ENCODE measurements at regions not wholly inside any gene's neighbourhood (a gene's known extent, or its start where the extent isn't known, plus 50 kb on each side); places are given as distances from the start of the nearest gene placed in this dataset.

DNA sequence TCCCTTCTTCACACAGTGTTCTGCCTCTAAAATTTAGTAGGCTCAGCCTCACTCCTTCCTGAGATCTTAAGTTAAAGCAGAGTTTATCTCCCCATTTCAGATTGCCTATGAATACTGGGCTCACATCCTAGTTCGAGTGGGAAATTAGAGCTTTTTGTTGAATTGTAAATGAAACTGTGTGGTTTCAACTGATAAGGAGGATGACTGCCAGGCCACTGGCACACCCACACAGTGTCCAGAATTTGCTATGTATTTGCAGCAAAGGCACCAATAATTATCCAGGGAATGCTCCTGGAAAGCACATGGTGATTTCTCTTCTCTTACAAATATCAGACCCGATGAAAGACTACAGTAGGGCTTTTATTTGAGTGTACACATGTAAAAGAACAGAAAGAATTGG lies 308.1 kb upstream of the COL8A1 start:
- no peak overlapping the region for H3K27ac ChIP-seq (ENCODE audit: insufficient read depth, low read depth, low read length, poor library complexity, severe bottlenecking)
- H3K4me1 ChIP-seq (ENCODE audit: control insufficient read depth, insufficient read depth, low read length), result no peaks in the 10 kb centered on the region
- H3K27me3 ChIP-seq (ENCODE audit: control insufficient read depth, insufficient read depth, low read length, poor library complexity, severe bottlenecking), result no peaks in the 10 kb centered on the region
- no peak overlapping the region for H3K4me3 ChIP-seq (ENCODE audit: insufficient read depth, low read depth, low read length)
- no peaks in the 10 kb centered on the region for H3K36me3 ChIP-seq (ENCODE audit: control insufficient read depth, insufficient read depth, low read length)
- no peaks in the 10 kb centered on the region for H3K9me3 ChIP-seq (ENCODE audit: control insufficient read depth, low read length)
- WGBS, 2 experiments, result 89 to 93% methylated on average over 2 of the region's 2 CpGs

DNA sequence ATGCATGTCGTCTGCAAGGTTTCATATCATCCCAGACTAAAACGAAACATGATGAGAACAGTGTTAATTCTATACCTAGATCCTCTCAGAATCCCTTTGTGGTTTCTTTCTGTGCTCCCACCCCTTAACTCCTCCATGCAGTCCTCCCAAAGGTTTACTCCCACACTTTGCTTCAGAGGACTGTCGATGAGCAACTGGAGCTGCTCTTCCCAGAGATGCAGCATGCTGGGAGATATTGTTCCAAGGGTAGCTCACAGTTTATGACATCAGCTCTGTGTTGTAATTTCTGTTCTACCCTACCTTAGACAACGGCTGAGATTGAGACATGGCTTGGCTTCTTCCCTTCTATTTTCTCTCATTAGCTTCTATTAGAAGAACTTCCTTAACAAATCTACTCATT lies 313.0 kb upstream of the COL8A1 start:
- WGBS, 2 experiments, result 87 to 88% methylated on average over 4 of the region's 4 CpGs
- Histone ChIP-seq H3K4me3 (ENCODE audit: insufficient read depth, low read depth, low read length) (no peak overlapping the region), H3K27ac (ENCODE audit: insufficient read depth, low read depth, low read length, poor library complexity, severe bottlenecking) (no peak overlapping the region), H3K4me1 (ENCODE audit: control insufficient read depth, insufficient read depth, low read length) (no peaks in the 10 kb centered on the region), H3K36me3 (ENCODE audit: control insufficient read depth, insufficient read depth, low read length) (no peaks in the 10 kb centered on the region), H3K9me3 (ENCODE audit: control insufficient read depth, low read length) (no peaks in the 10 kb centered on the region), H3K27me3 (ENCODE audit: control insufficient read depth, insufficient read depth, low read length, poor library complexity, severe bottlenecking) (no peaks in the 10 kb centered on the region)

DNA sequence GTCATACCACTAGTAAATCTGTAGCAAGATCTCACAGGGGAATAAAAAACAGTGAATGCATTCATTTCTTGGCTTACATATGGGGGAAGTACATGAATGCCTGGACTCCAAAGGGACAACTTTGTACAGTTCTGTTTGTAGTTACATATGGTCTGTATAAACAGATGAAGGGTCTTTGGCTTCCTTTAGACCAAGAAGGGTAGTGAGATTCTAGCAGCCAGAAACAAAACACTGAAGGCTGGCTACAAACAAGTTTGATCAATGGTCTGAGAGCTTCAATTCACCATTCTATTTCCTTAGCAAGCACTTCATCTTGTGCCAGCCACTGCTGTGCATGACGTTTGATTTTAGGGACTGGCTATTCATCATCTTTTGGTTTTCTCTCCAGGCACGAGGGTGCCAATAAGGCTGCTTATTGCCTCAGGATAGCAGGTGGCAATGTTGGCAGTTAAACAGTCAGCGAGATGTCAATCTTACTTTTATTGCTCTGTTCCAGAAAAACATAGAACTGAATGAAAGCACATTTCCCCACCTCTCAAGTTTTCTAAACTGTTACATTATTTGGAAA lies 313.7 kb upstream of the COL8A1 start:
- no peak overlapping the region for H3K4me3 ChIP-seq (ENCODE audit: insufficient read depth, low read depth, low read length)
- H3K36me3 ChIP-seq (ENCODE audit: control insufficient read depth, insufficient read depth, low read length), result no peaks in the 10 kb centered on the region
- H3K9me3 ChIP-seq (ENCODE audit: control insufficient read depth, low read length), result no peaks in the 10 kb centered on the region
- H3K4me1 ChIP-seq (ENCODE audit: control insufficient read depth, insufficient read depth, low read length), result no peaks in the 10 kb centered on the region
- H3K27ac ChIP-seq (ENCODE audit: insufficient read depth, low read depth, low read length, poor library complexity, severe bottlenecking), result no peak overlapping the region
- WGBS, 2 experiments, result 81 to 86% methylated on average over 3 of the region's 3 CpGs
- H3K27me3 ChIP-seq (ENCODE audit: control insufficient read depth, insufficient read depth, low read length, poor library complexity, severe bottlenecking), result no peaks in the 10 kb centered on the region

DNA sequence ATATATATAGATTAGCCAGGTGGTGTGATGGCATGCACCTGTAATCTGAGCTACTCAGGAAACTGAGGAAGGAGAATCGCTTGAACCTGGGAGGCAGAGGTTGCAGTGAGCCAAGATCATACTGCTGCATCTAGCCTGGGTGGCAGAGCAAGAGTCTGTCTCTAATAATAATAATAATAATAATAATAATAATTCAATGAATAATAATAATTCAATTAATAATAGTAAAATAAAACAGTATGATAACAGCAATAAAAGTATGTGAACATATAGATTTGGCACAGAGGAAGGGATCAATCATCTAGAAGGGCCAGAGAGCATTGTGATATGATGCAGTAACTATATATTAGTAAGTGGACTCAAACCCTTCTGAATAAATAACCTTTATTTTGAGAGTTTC lies 314.5 kb upstream of the COL8A1 start:
- Histone ChIP-seq H3K9me3 (ENCODE audit: control insufficient read depth, low read length) (no peaks in the 10 kb centered on the region), H3K4me1 (ENCODE audit: control insufficient read depth, insufficient read depth, low read length) (no peaks in the 10 kb centered on the region), H3K36me3 (ENCODE audit: control insufficient read depth, insufficient read depth, low read length) (no peaks in the 10 kb centered on the region), H3K4me3 (ENCODE audit: insufficient read depth, low read depth, low read length) (no peak overlapping the region), H3K27ac (ENCODE audit: insufficient read depth, low read depth, low read length, poor library complexity, severe bottlenecking) (no peak overlapping the region), H3K27me3 (ENCODE audit: control insufficient read depth, insufficient read depth, low read length, poor library complexity, severe bottlenecking) (no peaks in the 10 kb centered on the region)
- 71 to 89% methylated on average over 1 of the region's 1 CpG for WGBS, 2 experiments

DNA sequence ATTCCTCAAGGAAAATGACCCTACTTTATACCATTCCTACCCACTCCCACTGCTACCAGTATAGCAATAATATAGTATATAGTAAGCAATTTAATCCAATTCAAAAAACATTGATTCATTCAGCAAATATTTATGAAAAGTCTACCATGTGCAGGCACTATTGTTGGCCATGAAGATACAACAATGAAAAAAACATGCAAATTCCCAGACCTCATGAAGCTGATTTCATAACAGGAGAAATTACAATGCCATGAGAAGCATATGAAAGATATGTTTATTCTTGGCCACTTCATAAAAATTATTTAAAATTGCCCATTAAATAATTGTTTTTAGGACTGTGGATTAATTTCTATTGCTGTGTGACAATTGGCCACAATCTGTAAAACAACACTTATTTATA lies 315.8 kb upstream of the COL8A1 start:
- Histone ChIP-seq H3K4me3 (ENCODE audit: insufficient read depth, low read depth, low read length) (no peak overlapping the region), H3K9me3 (ENCODE audit: control insufficient read depth, low read length) (no peaks in the 10 kb centered on the region), H3K27me3 (ENCODE audit: control insufficient read depth, insufficient read depth, low read length, poor library complexity, severe bottlenecking) (no peaks in the 10 kb centered on the region), H3K36me3 (ENCODE audit: control insufficient read depth, insufficient read depth, low read length) (no peaks in the 10 kb centered on the region), H3K27ac (ENCODE audit: insufficient read depth, low read depth, low read length, poor library complexity, severe bottlenecking) (no peak overlapping the region), H3K4me1 (ENCODE audit: control insufficient read depth, insufficient read depth, low read length) (no peaks in the 10 kb centered on the region)

DNA sequence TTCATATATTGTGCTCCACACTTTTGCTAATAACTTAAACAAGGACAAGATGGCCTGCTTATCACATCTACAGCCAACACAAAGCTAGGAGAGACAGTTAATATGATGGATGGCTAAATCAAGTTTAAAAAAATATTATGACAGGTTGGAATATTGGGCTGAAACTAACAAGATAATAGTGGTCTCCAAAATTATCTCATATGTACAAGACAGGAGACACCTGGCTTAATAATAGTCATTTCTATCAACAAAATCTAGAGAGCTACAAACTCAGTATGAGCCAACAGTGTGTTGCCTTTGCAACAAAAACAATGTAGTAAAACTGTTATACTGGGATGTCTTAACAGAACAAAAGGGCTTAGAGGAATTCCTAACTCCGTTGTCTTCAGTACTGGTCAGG lies 317.1 kb upstream of the COL8A1 start:
- H3K27me3 ChIP-seq (ENCODE audit: control insufficient read depth, insufficient read depth, low read length, poor library complexity, severe bottlenecking), result no peaks in the 10 kb centered on the region
- H3K9me3 ChIP-seq (ENCODE audit: control insufficient read depth, low read length), result no peaks in the 10 kb centered on the region
- H3K27ac ChIP-seq (ENCODE audit: insufficient read depth, low read depth, low read length, poor library complexity, severe bottlenecking), result no peak overlapping the region
- H3K36me3 ChIP-seq (ENCODE audit: control insufficient read depth, insufficient read depth, low read length), result no peaks in the 10 kb centered on the region
- no peak overlapping the region for H3K4me3 ChIP-seq (ENCODE audit: insufficient read depth, low read depth, low read length)
- WGBS, 2 experiments, result 73 to 88% methylated on average over 1 of the region's 1 CpG
- H3K4me1 ChIP-seq (ENCODE audit: control insufficient read depth, insufficient read depth, low read length), result no peaks in the 10 kb centered on the region

DNA sequence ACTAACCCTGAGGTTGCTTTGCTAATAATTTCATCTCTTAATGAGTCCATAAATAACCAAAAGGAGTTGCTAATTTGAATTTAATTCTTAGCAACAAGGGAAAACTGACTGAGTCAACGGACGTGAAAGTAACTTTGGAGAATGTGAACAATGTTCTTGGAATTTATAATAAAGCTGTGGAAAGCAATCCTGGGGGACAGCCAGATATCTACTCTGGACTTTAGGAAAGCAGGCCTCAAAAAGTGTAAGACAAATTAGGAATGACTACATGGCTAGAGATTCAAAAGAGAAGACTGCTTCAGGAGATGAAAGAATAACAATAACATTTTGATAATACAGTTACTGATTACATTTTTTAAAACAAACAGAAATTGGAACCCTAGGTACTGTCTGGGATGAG lies 318.4 kb upstream of the COL8A1 start:
- WGBS, 2 experiments, result 93 to 98% methylated on average over 2 of the region's 2 CpGs
- Histone ChIP-seq H3K36me3 (ENCODE audit: control insufficient read depth, insufficient read depth, low read length) (no peaks in the 10 kb centered on the region), H3K4me1 (ENCODE audit: control insufficient read depth, insufficient read depth, low read length) (no peaks in the 10 kb centered on the region), H3K27ac (ENCODE audit: insufficient read depth, low read depth, low read length, poor library complexity, severe bottlenecking) (no peak overlapping the region), H3K9me3 (ENCODE audit: control insufficient read depth, low read length) (no peaks in the 10 kb centered on the region), H3K4me3 (ENCODE audit: insufficient read depth, low read depth, low read length) (no peak overlapping the region), H3K27me3 (ENCODE audit: control insufficient read depth, insufficient read depth, low read length, poor library complexity, severe bottlenecking) (no peaks in the 10 kb centered on the region)

DNA sequence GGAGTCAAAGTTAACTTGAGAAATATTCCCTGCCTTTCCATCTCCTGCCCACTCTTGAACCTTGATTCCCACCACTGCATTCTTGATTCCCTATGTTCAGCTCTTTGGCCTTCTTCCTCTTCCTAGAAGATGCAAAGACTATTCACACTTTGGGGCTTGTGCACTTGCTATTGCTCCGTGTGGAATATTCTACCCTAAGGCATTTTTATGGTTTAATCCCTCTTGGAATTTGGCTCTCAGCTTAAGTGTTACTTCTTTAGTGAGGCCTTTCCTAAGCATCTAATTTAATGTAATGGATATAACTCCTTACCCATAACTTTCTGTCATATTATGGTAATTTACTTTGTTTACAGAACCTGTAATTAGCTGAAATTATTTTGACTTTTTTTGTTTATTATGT lies 318.9 kb upstream of the COL8A1 start:
- Histone ChIP-seq H3K27ac (ENCODE audit: insufficient read depth, low read depth, low read length, poor library complexity, severe bottlenecking) (no peak overlapping the region), H3K36me3 (ENCODE audit: control insufficient read depth, insufficient read depth, low read length) (no peaks in the 10 kb centered on the region), H3K4me3 (ENCODE audit: insufficient read depth, low read depth, low read length) (no peak overlapping the region), H3K4me1 (ENCODE audit: control insufficient read depth, insufficient read depth, low read length) (no peaks in the 10 kb centered on the region), H3K9me3 (ENCODE audit: control insufficient read depth, low read length) (no peaks in the 10 kb centered on the region), H3K27me3 (ENCODE audit: control insufficient read depth, insufficient read depth, low read length, poor library complexity, severe bottlenecking) (no peaks in the 10 kb centered on the region)
- WGBS, 2 experiments, result 70 to 100% methylated on average over 1 of the region's 1 CpG

DNA sequence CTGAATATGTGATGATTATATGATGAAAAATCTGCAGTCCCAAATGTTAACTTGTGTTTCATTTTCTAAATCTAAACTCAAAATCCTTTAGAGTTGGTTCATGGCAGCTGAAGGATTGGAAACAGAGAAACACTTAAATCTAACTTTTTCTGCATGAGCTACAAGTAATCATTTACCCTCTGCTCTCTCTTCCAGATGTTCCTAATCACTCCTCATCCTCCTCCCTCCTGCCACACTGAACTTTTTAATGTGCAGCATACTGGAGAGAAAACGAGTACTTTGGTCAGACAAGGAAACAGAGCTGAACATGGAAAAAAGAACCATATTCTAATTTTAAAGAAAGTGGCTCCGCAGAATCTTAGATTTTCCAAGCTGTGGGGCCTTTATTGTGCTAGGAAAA lies 321.2 kb upstream of the COL8A1 start:
- H3K27ac ChIP-seq (ENCODE audit: insufficient read depth, low read depth, low read length, poor library complexity, severe bottlenecking), result no peak overlapping the region
- no peaks in the 10 kb centered on the region for H3K4me1 ChIP-seq (ENCODE audit: control insufficient read depth, insufficient read depth, low read length)
- H3K4me3 ChIP-seq (ENCODE audit: insufficient read depth, low read depth, low read length), result no peak overlapping the region
- no peaks in the 10 kb centered on the region for H3K36me3 ChIP-seq (ENCODE audit: control insufficient read depth, insufficient read depth, low read length)
- no peaks in the 10 kb centered on the region for H3K9me3 ChIP-seq (ENCODE audit: control insufficient read depth, low read length)
- no peaks in the 10 kb centered on the region for H3K27me3 ChIP-seq (ENCODE audit: control insufficient read depth, insufficient read depth, low read length, poor library complexity, severe bottlenecking)
- WGBS, 2 experiments, result 87 to 100% methylated on average over 1 to 2 of the region's 2 CpGs

DNA sequence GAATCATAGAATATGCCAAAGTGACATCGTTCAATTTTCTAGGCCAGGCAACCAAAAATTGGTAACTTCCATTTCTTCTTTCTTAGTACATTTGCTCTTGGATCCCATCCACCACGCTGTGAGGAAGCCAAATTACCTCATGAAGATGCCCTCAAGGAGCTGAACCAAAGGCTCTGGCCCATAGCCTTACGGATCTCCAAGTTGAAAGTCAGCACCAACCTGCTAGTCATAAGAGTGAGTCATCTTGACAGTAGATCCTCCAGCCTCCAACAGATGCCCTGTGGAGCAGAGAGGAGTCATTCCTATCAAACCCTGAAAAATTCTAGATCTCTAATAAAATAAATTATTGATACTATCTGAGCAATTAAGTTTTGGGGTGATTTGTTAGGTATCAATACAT lies 322.5 kb upstream of the COL8A1 start:
- no peaks in the 10 kb centered on the region for H3K27me3 ChIP-seq (ENCODE audit: control insufficient read depth, insufficient read depth, low read length, poor library complexity, severe bottlenecking)
- WGBS, 2 experiments, result 87 to 94% methylated on average over 3 of the region's 3 CpGs
- H3K4me3 ChIP-seq (ENCODE audit: insufficient read depth, low read depth, low read length), result no peak overlapping the region
- H3K9me3 ChIP-seq (ENCODE audit: control insufficient read depth, low read length), result no peaks in the 10 kb centered on the region
- no peak overlapping the region for H3K27ac ChIP-seq (ENCODE audit: insufficient read depth, low read depth, low read length, poor library complexity, severe bottlenecking)
- no peaks in the 10 kb centered on the region for H3K36me3 ChIP-seq (ENCODE audit: control insufficient read depth, insufficient read depth, low read length)
- no peaks in the 10 kb centered on the region for H3K4me1 ChIP-seq (ENCODE audit: control insufficient read depth, insufficient read depth, low read length)

DNA sequence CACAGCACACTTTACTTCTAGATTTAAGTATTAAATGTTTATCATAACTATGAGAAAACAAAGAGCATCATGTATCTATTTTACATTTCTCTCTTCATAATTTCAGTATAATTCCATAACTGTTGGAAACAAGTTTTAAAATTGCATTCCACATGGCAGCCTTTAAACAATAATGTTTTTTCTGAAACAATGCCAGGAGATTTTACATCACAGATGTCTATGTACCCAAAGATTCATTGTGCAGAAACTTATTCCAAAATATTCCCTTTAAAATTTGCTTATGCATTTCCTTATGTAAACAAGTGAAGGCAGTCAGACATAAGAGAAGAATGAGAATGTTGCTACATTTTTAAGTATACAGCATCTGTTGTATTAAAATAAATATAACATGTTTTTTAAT lies 324.9 kb upstream of the COL8A1 start:
- no peaks in the 10 kb centered on the region for H3K36me3 ChIP-seq (ENCODE audit: control insufficient read depth, insufficient read depth, low read length)
- H3K9me3 ChIP-seq (ENCODE audit: control insufficient read depth, low read length), result no peaks in the 10 kb centered on the region
- no peak overlapping the region for H3K27ac ChIP-seq (ENCODE audit: insufficient read depth, low read depth, low read length, poor library complexity, severe bottlenecking)
- no peaks in the 10 kb centered on the region for H3K27me3 ChIP-seq (ENCODE audit: control insufficient read depth, insufficient read depth, low read length, poor library complexity, severe bottlenecking)
- H3K4me3 ChIP-seq (ENCODE audit: insufficient read depth, low read depth, low read length), result no peak overlapping the region
- no peaks in the 10 kb centered on the region for H3K4me1 ChIP-seq (ENCODE audit: control insufficient read depth, insufficient read depth, low read length)
